Naive thymus-derived CD8-positive, alpha-beta T cell (primary cell): ENCODE measurements at regions not wholly inside any gene's neighbourhood (a gene's known extent, or its start where the extent isn't known, plus 50 kb on each side); places are given as distances from the start of the nearest gene placed in this dataset.
A peak's percentile ranks its signal among the peaks of the same experiment; 100 is the strongest.

Experiments
- ATAC-seq, 2 donors: fragments of 150-1000 bp; cut with Tn5 transposase in 1 of 2; sonication (Bioruptor Pico), chemical (Tn5 transposase) in 1 of 2; 1 replicate in 1 of 2; 2 replicates in 1 of 2; pipeline ENCODE4 v1.10.0; 2021; ENCODE audit warnings: mild to moderate bottlenecking in 2 of 2, moderate library complexity in 2 of 2
- POLR2A ChIA-PET: fragments of 350-600 bp; sonication (Branson Sonifier 250); formaldehyde crosslinking; loops from one replicate; lab custom pipeline; 2021; ENCODE audit warnings: antibody characterized with exemption; lab: Charles Lee
- DNase-seq, 10 donors: peaks; one replicate each; pipeline versions ENCODE4 v3.0.0 to v3.0.0-alpha.2; 2020 to 2022
- H3K27ac Mint-ChIP-seq, 10 donors: one replicate each; pipeline ENCODE4 v1.8.0; 2020 to 2022; ENCODE audit warnings: mild to moderate bottlenecking in 10 of 10, mixed read lengths in 10 of 10, moderate library complexity in 4 of 10, inconsistent platforms in 1 of 10
- H3K27me3 Mint-ChIP-seq, 5 donors: one replicate each; pipeline ENCODE4 v1.8.0; 2021 to 2022; ENCODE audit warnings: mixed read lengths in 5 of 5
- H3K36me3 Mint-ChIP-seq, 3 donors: one replicate each; pipeline ENCODE4 v1.8.0; 2020 to 2022; ENCODE audit warnings: mixed read lengths in 3 of 3, mild to moderate bottlenecking in 2 of 3, inconsistent platforms in 1 of 3
- H3K4me1 Mint-ChIP-seq, 4 donors: one replicate each; pipeline ENCODE4 v1.8.0; 2021 to 2022; ENCODE audit warnings: mixed read lengths in 4 of 4
- H3K4me3 Mint-ChIP-seq, 10 donors: one replicate each; pipeline ENCODE4 v1.8.0; 2020 to 2022; ENCODE audit warnings: mild to moderate bottlenecking in 10 of 10, mixed read lengths in 10 of 10, moderate library complexity in 6 of 10, inconsistent platforms in 1 of 10
- H3K9me3 Mint-ChIP-seq, 9 donors: one replicate each; pipeline ENCODE4 v1.8.0; 2020 to 2022; ENCODE audit warnings: mixed read lengths in 9 of 9, mild to moderate bottlenecking in 3 of 9, inconsistent platforms in 1 of 9, moderate library complexity in 1 of 9

DNA sequence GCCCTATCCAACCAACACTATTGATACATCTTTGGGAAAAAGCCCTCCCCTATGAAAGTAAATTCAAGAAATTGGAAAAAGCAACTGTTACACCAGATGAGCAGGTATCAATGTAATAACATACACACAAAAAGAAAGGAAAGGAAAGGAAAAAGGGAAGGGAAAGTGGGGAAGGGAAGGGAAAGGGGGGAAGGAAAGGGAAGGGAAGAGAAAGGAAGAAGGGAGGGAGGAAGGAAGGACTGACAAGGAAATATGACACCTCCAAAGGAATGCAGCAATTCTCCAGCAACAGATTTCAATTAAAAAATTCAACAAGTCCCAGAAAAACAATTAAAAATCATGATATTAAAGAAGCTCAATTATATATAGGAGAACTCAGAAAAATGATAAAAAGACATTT lies 176.9 kb upstream of the OPRM1 start:
- POLR2A ChIA-PET: no interaction called here
- Mint-ChIP-seq H3K4me3 (no peak overlapping the region), H3K4me1 (no peaks in the 10 kb centered on the region), H3K36me3 (no peaks in the 10 kb centered on the region), H3K9me3 (peaks cover 0 to 17% (median 2%) of the 10 kb centered on the region in 9 donors), H3K27ac (no peak overlapping the region), H3K27me3 (peaks cover 0 to 31% (median 6%) of the 10 kb centered on the region in 5 donors)
- DNase-seq: no peak
- ATAC-seq: no peak

DNA sequence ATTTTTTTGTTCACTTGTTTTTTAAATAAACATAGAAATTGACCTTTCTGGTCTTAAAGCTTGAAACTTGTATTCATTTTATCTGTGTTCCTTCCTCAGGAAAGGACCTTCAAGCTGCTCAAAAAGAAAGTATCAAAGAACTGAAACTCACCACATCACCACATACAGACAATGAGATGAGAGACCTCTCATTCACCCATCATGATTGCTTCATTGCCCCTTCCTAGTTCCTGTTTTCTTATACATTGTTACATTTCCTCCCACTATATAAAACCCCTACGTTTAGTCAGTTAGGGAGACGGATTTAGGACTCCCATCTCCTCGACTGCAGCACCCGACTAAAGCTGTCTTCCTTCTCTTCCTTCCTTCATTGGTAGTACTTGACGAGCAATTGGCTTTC lies 180.5 kb upstream of the OPRM1 start:
- DNase-seq: no peak
- Mint-ChIP-seq H3K27me3 (peaks cover 0 to 24% (median 8%) of the 10 kb centered on the region in 5 donors), H3K27ac (peak overlapping the region in 1 of 10 donors; percentile 9), H3K9me3 (peaks cover 0 to 10% (median 3%) of the 10 kb centered on the region in 9 donors), H3K4me1 (no peaks in the 10 kb centered on the region), H3K36me3 (no peaks in the 10 kb centered on the region), H3K4me3 (no peak overlapping the region)
- POLR2A ChIA-PET: no interaction called here
- ATAC-seq: no peak

DNA sequence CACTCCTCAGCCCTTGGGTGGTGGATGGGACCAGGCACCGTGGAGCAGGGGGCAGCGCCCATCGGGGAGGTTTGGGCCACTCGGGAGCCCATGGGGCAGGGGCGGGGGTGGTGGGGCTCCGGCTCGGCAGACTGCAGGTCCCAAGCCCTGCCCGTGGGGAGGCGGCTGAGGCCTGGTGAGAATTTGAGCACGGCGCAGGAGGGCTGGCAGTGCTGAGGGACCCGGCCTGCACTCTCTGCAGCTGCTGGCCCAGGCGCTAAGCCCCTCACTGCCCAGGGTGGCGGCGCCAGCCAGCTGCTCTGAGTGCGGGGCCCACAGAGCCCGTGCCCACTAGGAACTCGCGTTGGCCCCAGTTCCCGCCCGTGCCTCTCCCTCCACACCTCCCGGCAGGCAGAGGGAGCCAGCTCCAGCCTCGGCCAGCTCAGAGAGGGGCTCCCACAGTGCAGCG lies 182.1 kb upstream of the OPRM1 start:
- H3K27me3 Mint-ChIP-seq: peaks cover 0 to 14% (median 8%) of the 10 kb centered on the region in 5 donors
- H3K36me3 Mint-ChIP-seq: no peaks in the 10 kb centered on the region
- H3K4me3 Mint-ChIP-seq: no peak overlapping the region
- no peak for DNase-seq
- H3K4me1 Mint-ChIP-seq: no peaks in the 10 kb centered on the region
- POLR2A ChIA-PET: no interaction called here
- no peak overlapping the region for H3K27ac Mint-ChIP-seq
- peaks cover 0 to 5% (median 1%) of the 10 kb centered on the region in 9 donors for H3K9me3 Mint-ChIP-seq
- no peak for ATAC-seq

DNA sequence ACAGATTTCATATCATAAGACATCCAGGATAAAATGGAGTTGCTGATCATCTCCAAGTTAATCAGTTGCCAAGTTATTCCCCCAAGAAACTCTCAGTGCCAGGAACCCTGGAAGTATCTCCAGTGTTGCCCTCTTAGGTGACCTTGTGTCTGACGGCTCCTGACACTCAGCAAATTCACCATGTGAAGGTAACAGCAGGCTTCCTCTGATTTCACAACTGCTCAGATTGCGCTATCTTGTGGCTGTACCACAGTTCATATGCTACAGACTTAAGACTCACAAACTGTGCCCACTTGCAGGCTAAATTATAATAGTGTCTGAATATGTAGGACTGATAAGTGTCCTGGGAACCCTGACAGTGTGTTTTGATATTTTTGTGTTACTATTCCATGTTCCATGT lies 186.6 kb upstream of the OPRM1 start:
- POLR2A ChIA-PET: no interaction called here
- no peaks in the 10 kb centered on the region for H3K36me3 Mint-ChIP-seq

DNA sequence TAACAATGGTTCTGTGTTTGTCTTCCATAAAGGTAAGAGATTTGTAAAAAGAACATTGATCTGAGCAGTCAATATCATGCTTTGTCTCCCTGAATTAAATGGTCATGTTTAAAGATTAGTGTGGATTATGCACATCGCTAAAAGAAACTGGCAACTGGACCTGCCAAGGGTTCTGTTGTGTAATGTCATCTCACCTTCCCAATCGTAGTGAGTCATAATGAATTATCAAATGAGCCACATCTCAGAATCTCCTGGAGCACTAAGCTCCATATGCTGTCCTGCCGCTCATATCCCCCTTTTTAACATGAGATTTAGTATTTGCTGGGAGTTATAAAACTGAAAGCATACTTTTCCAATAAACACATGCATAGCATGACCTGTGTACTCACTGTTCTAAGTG lies 187.0 kb upstream of the OPRM1 start:
- POLR2A ChIA-PET: no interaction called here
- Mint-ChIP-seq H3K36me3 (no peaks in the 10 kb centered on the region), H3K27me3 (peaks cover 0 to 9% (median 6%) of the 10 kb centered on the region in 5 donors), H3K9me3 (peaks cover 0 to 8% (median 0%) of the 10 kb centered on the region in 9 donors), H3K27ac (no peak overlapping the region), H3K4me3 (no peak overlapping the region), H3K4me1 (no peaks in the 10 kb centered on the region)
- ATAC-seq: no peak
- no peak for DNase-seq

More for the DNA sequence above, 186.6 kb upstream of the OPRM1 start:
- DNase-seq (no peak), ATAC-seq (no peak)
- no peak overlapping the region for H3K4me3 Mint-ChIP-seq
- H3K27me3 Mint-ChIP-seq: peaks cover 0 to 7% (median 5%) of the 10 kb centered on the region in 5 donors
- H3K9me3 Mint-ChIP-seq: peaks cover 0 to 8% (median 0%) of the 10 kb centered on the region in 9 donors
- H3K4me1 Mint-ChIP-seq: no peaks in the 10 kb centered on the region
- H3K27ac Mint-ChIP-seq: no peak overlapping the region

DNA sequence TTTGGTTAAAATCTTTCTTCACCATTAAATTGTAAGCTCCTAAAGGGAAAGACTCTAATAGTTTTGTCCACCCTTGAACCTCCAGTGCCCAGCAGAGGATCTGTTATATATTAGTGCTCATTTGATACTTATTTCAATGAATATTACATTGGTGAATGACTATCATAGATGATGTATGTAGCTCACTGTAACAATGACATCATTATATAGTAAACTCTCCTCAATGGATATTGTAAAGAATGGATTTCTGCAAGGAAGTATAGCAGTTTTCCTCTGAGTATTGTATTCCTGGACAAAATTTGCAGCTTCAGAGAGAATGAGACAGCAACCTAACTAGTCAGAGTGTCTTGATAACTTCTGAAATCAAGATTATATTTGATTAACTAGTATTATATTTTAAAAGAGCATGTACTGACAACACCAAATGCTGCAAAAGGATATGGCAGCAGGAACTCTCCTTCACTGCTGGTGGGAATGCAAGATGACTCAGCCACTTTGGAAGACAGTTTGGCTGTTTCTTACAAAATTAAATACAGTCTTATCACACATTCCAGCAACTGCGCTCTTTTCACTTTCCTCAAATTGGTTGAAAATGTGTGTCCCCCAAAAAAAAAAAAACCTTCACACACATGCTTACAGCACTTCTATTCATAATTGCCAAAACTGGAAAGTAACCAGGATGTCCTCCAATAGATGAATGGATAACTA lies 189.8 kb upstream of the OPRM1 start:
- H3K27ac Mint-ChIP-seq: no peak overlapping the region
- no peak overlapping the region for H3K4me3 Mint-ChIP-seq
- peaks cover 0 to 9% (median 0%) of the 10 kb centered on the region in 9 donors for H3K9me3 Mint-ChIP-seq
- DNase-seq (no peak), ATAC-seq (no peak)
- POLR2A ChIA-PET: no interaction called here
- H3K4me1 Mint-ChIP-seq: no peaks in the 10 kb centered on the region
- no peaks in the 10 kb centered on the region for H3K36me3 Mint-ChIP-seq
- H3K27me3 Mint-ChIP-seq: peaks cover 0 to 14% (median 2%) of the 10 kb centered on the region in 5 donors

DNA sequence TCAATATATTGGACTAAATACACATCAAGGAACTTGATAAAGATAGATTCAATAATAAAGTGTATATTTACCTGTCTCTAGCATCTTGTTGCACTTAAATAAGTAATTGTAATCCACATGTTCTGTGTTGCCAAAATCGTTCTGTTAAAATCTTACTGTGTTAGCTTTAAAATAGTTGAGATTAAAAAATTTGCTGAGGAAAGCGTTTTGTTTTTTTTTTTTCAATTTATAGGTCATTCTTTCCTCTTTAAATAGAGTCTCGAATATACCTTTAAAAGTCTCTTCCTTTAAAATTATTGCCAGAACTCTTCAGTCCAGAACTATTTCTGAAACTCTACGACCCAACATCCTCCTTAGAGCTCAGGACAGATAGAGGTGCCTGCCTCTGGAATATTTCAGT lies 195.6 kb upstream of the OPRM1 start:
- Mint-ChIP-seq H3K27ac (no peak overlapping the region), H3K4me3 (no peak overlapping the region), H3K27me3 (peaks cover 0 to 11% (median 0%) of the 10 kb centered on the region in 5 donors), H3K36me3 (no peaks in the 10 kb centered on the region), H3K4me1 (no peaks in the 10 kb centered on the region), H3K9me3 (peaks cover 0 to 2% (median 0%) of the 10 kb centered on the region in 9 donors)
- ATAC-seq (no peak), DNase-seq (no peak)
- POLR2A ChIA-PET: no interaction called here

DNA sequence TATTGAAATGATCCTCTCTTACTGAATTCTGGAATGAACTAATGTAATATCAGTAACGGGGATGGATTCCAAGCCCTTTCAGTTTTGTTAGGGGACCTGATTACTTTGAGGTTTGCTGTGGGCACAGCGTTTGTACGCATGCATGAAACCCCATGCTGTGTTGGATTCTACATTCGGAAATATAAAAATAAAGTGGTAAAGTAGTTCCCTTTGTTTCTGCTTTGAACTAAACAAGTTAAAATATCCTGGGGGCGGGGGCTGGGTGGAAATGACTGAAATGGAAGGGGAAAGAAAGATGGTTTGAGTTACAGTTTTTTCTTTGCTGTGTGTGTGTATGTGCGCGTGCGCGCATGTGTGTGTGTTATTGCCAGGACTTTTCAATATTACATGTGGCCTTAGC lies 196.5 kb upstream of the OPRM1 start:
- Mint-ChIP-seq H3K36me3 (no peaks in the 10 kb centered on the region), H3K4me3 (no peak overlapping the region), H3K4me1 (no peaks in the 10 kb centered on the region), H3K27me3 (peaks cover 0 to 11% (median 0%) of the 10 kb centered on the region in 5 donors), H3K9me3 (peaks cover 0 to 2% (median 0%) of the 10 kb centered on the region in 9 donors), H3K27ac (no peak overlapping the region)
- ATAC-seq (no peak), DNase-seq (no peak)
- POLR2A ChIA-PET: no interaction called here

DNA sequence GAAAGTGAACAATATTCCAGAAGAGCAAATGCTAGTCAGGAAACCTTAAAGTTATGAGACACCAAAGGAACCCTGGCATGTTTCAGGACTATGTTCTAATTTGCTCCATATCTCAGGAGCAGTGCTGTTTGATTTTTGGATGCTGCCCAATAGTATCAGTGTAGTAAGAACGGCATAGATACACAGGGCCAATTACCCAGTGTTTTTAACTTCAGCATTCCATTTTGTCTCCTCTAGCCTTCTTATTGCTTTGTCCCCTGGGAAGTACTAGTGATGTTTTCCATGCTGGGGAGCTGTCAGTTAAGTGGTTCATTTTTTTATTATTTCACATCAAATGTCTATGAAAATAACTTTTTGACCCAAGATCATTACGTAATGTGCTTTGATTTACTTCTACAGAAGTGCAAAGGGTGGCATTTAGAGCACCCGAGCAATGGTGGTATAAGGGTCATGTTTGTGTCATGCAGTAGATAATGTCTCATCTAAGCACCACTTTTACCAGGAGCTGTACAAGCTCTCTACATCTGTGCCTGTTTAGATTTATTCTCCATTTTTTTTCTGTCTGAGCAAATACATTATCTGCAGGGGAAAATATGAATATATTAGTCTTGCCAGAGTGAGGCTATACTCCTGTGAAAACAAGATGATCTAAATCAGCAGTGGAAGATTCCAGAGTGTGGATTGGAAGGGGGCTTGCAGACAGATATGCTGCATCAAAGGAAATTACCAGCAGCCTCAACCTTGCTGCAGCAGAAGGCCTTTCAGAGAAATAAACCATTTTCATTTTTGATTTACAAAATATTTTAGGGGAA lies 198.8 kb upstream of the OPRM1 start:
- DNase-seq: no peak
- Mint-ChIP-seq H3K4me1 (no peaks in the 10 kb centered on the region), H3K36me3 (no peaks in the 10 kb centered on the region), H3K27me3 (peaks cover 0 to 7% (median 0%) of the 10 kb centered on the region in 5 donors), H3K27ac (no peak overlapping the region), H3K9me3 (peaks cover 0 to 2% (median 0%) of the 10 kb centered on the region in 9 donors), H3K4me3 (no peak overlapping the region)
- POLR2A ChIA-PET: no interaction called here
- no peak for ATAC-seq

DNA sequence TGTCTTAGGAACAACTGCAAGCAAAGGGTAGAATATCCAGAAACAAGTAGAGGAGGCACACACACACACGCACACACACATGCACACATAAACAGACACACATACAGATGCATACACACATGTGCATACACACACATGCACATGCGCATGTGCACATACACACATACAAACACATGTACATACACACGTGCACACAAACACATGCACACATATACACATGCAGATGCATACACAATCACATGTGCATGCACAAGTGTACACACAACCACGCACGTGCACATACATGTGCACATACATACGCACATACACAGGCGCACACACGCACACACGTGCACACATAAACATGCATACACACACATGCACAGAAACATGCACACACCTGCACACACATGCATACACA lies 206.5 kb upstream of the OPRM1 start:
- Mint-ChIP-seq H3K27me3 (peaks cover 0 to 7% (median 0%) of the 10 kb centered on the region in 5 donors), H3K27ac (no peak overlapping the region), H3K9me3 (peaks cover 0 to 4% (median 0%) of the 10 kb centered on the region in 9 donors), H3K4me1 (peaks cover 0 to 1% (median 0%) of the 10 kb centered on the region in 4 donors), H3K4me3 (no peak overlapping the region), H3K36me3 (no peaks in the 10 kb centered on the region)
- ATAC-seq: no peak
- no peak for DNase-seq
- POLR2A ChIA-PET: no interaction called here

DNA sequence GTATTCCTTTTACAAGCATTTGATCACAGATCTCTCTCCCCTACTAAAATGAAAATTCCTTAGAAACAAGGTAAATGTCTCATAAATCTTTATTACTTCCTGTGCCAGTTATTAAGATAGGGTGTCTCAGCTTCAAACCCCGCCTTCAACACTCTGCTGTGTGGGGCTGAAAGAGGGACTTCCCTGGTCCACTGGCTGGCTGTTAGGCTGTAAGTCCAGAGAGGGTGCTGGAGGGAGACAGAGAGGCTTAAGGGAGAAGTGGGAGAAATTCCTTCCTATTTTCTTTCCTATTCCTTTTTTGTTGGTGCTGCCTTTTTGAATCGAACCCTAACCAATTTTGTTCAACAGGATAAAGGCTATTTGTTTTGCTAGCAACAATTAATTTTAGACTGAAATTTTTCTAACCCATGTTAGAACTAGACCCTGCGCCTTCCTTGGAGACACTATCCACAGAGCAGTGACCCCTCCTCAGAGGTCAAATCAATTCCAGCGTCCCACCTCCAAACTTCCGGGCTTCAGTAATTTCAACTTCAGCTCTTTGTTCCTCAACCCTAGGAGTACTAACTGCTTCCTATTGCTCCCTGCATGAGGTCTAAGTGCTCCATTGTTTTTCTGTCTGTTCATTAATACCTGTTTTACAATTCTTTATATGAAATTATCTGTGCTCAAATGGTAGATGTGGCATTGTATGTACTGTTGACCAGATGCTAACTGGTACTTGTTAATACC lies 207.5 kb upstream of the OPRM1 start:
- POLR2A ChIA-PET: no interaction called here
- peaks cover 0 to 7% (median 0%) of the 10 kb centered on the region in 5 donors for H3K27me3 Mint-ChIP-seq
- no peak overlapping the region for H3K27ac Mint-ChIP-seq
- H3K9me3 Mint-ChIP-seq: peaks cover 0 to 4% (median 0%) of the 10 kb centered on the region in 9 donors
- H3K4me1 Mint-ChIP-seq: peaks cover 0 to 1% (median 0%) of the 10 kb centered on the region in 4 donors
- DNase-seq (no peak), ATAC-seq (no peak)
- H3K4me3 Mint-ChIP-seq: no peak overlapping the region
- H3K36me3 Mint-ChIP-seq: no peaks in the 10 kb centered on the region

DNA sequence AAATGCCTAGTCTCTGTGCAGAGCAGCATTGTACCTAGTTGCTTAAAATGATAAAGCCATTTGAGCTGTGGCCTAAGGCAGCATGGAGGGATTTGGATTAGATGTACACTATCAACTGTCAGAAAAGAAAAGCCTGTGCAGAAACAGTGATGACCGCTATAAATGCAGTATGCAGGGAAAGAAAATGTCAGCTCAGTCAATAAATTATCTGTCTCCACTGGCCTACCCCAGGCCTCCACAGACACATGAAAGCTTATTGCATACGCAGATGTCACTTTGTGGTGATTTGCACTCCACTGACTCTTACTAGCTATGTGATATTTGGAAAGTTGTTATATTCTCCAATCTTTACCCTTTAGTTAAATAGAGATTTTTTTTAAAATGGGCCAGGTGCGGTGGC lies 221.9 kb upstream of the OPRM1 start:
- ATAC-seq (no peak), DNase-seq (no peak)
- peaks cover 0 to 12% (median 0%) of the 10 kb centered on the region in 3 donors for H3K36me3 Mint-ChIP-seq
- H3K4me3 Mint-ChIP-seq: no peak overlapping the region
- POLR2A ChIA-PET: no interaction called here
- H3K4me1 Mint-ChIP-seq: no peaks in the 10 kb centered on the region
- H3K27ac Mint-ChIP-seq: no peak overlapping the region
- H3K27me3 Mint-ChIP-seq: peaks cover 0 to 6% (median 0%) of the 10 kb centered on the region in 5 donors
- peaks cover 9 to 42% (median 16%) of the 10 kb centered on the region in 9 donors for H3K9me3 Mint-ChIP-seq
